ENCODE measurements at regions not wholly inside any gene's neighbourhood (a gene's known extent, or its start where the extent isn't known, plus 50 kb on each side); places are given as distances from the start of the nearest gene placed in this dataset.
"Not testable (repeated sequence)": the region's sequence is repeated elsewhere in the genome, so short reads cannot be mapped to it uniquely, and the experiment has no call there.

GRCh38 chr5:28807195-28807729 is 1768.9 kb upstream of the CDH9 start:
- no peak for DNase-seq (ENCODE audit: low read depth, low spot score)
- in situ Hi-C loops (cut with HindIII; ENCODE audit: low pct_unique_long_range_greater_than_20kb, low sequenced_read_pairs): no loop called here

- in situ Hi-C loops (cut with HindIII; ENCODE audit: low pct_unique_long_range_greater_than_20kb, low sequenced_read_pairs); DNase-seq (ENCODE audit: low read depth, low spot score): not testable (repeated sequence)
Observed at GRCh38 chr5:28799035-28799434, 1760.6 kb upstream of the CDH9 start.

- in situ Hi-C loops (cut with HindIII; ENCODE audit: low pct_unique_long_range_greater_than_20kb, low sequenced_read_pairs): no loop called here
Observed at GRCh38 chr5:28788954-28789353, 1750.6 kb upstream of the CDH9 start.

GRCh38 chr5:28780083-28780692 is 1741.8 kb upstream of the CDH9 start:
- DNase-seq (ENCODE audit: low read depth, low spot score): no peak
- in situ Hi-C loops (cut with HindIII; ENCODE audit: low pct_unique_long_range_greater_than_20kb, low sequenced_read_pairs): no loop called here

More at GRCh38 chr5:28788954-28789353, 1750.6 kb upstream of the CDH9 start:
- no peak for DNase-seq (ENCODE audit: low read depth, low spot score)

- DNase-seq (ENCODE audit: low read depth, low spot score): peak; percentile 44
Observed at GRCh38 chr5:28779161-28779754, 1740.9 kb upstream of the CDH9 start.

GRCh38 chr5:28770307-28770706 is 1731.9 kb upstream of the CDH9 start:
- in situ Hi-C loops (cut with HindIII; ENCODE audit: low pct_unique_long_range_greater_than_20kb, low sequenced_read_pairs): no loop called here
- no peak for DNase-seq (ENCODE audit: low read depth, low spot score)

More at GRCh38 chr5:28779161-28779754, 1740.9 kb upstream of the CDH9 start:
- in situ Hi-C loops (cut with HindIII; ENCODE audit: low pct_unique_long_range_greater_than_20kb, low sequenced_read_pairs): no loop called here

GRCh38 chr5:28766565-28767158 is 1728.3 kb upstream of the CDH9 start:
- DNase-seq (ENCODE audit: low read depth, low spot score): peak; percentile 64
- in situ Hi-C loops (cut with HindIII; ENCODE audit: low pct_unique_long_range_greater_than_20kb, low sequenced_read_pairs): no loop called here

- in situ Hi-C loops (cut with HindIII; ENCODE audit: low pct_unique_long_range_greater_than_20kb, low sequenced_read_pairs): no loop called here
- DNase-seq (ENCODE audit: low read depth, low spot score): no peak
Observed at GRCh38 chr5:28751396-28751795, 1713.0 kb upstream of the CDH9 start.

- in situ Hi-C loops (cut with HindIII; ENCODE audit: low pct_unique_long_range_greater_than_20kb, low sequenced_read_pairs): no loop called here
- no peak for DNase-seq (ENCODE audit: low read depth, low spot score)
Observed at GRCh38 chr5:28750251-28750650, 1711.9 kb upstream of the CDH9 start.

GRCh38 chr5:28748446-28748845 is 1710.1 kb upstream of the CDH9 start:
- in situ Hi-C loops (cut with HindIII; ENCODE audit: low pct_unique_long_range_greater_than_20kb, low sequenced_read_pairs): no loop called here
- DNase-seq (ENCODE audit: low read depth, low spot score): no peak

- no peak for DNase-seq (ENCODE audit: low read depth, low spot score)
- in situ Hi-C loops (cut with HindIII; ENCODE audit: low pct_unique_long_range_greater_than_20kb, low sequenced_read_pairs): no loop called here
Observed at GRCh38 chr5:28743716-28744110, 1705.3 kb upstream of the CDH9 start.

- in situ Hi-C loops (cut with HindIII; ENCODE audit: low pct_unique_long_range_greater_than_20kb, low sequenced_read_pairs): no loop called here
- DNase-seq (ENCODE audit: low read depth, low spot score): no peak
Observed at GRCh38 chr5:28743025-28743715, 1704.8 kb upstream of the CDH9 start.

- in situ Hi-C loops (cut with HindIII; ENCODE audit: low pct_unique_long_range_greater_than_20kb, low sequenced_read_pairs): no loop called here
- no peak for DNase-seq (ENCODE audit: low read depth, low spot score)
Observed at GRCh38 chr5:28737682-28738081, 1699.3 kb upstream of the CDH9 start.

- in situ Hi-C loops (cut with HindIII; ENCODE audit: low pct_unique_long_range_greater_than_20kb, low sequenced_read_pairs): no loop called here
- no peak for DNase-seq (ENCODE audit: low read depth, low spot score)
Observed at GRCh38 chr5:28737222-28737621, 1698.8 kb upstream of the CDH9 start.

GRCh38 chr5:28734396-28734795 is 1696.0 kb upstream of the CDH9 start:
- DNase-seq (ENCODE audit: low read depth, low spot score): no peak
- in situ Hi-C loops (cut with HindIII; ENCODE audit: low pct_unique_long_range_greater_than_20kb, low sequenced_read_pairs): no loop called here

- in situ Hi-C loops (cut with HindIII; ENCODE audit: low pct_unique_long_range_greater_than_20kb, low sequenced_read_pairs): no loop called here
Observed at GRCh38 chr5:28729067-28729466, 1690.7 kb upstream of the CDH9 start.

GRCh38 chr5:28726815-28727214 is 1688.4 kb upstream of the CDH9 start:
- no peak for DNase-seq (ENCODE audit: low read depth, low spot score)
- in situ Hi-C loops (cut with HindIII; ENCODE audit: low pct_unique_long_range_greater_than_20kb, low sequenced_read_pairs): no loop called here

More at GRCh38 chr5:28729067-28729466, 1690.7 kb upstream of the CDH9 start:
- no peak for DNase-seq (ENCODE audit: low read depth, low spot score)

- no peak for DNase-seq (ENCODE audit: low read depth, low spot score)
- in situ Hi-C loops (cut with HindIII; ENCODE audit: low pct_unique_long_range_greater_than_20kb, low sequenced_read_pairs): no loop called here
Observed at GRCh38 chr5:28725001-28725400, 1686.6 kb upstream of the CDH9 start.

All from SK-MEL-5 (cell line).